WTC11 (cell line): ENCODE measurements at regions not wholly inside any gene's neighbourhood (a gene's known extent, or its start where the extent isn't known, plus 50 kb on each side); places are given as distances from the start of the nearest gene placed in this dataset.

Experiments
- CREB1 ChIP-seq: sonication (generic); formaldehyde crosslinking; IDR thresholded peaks from 2 replicates; pipeline ENCODE4 v1.8.0; 2023; ENCODE audit warnings: mild to moderate bottlenecking, missing genetic modification reagents
- ELF4 ChIP-seq: sonication (generic); formaldehyde crosslinking; IDR thresholded peaks from 2 replicates; pipeline ENCODE4 v1.8.1; 2022; ENCODE audit warnings: low read depth, mild to moderate bottlenecking, moderate library complexity, missing genetic modification reagents
- FOXJ3 ChIP-seq: sonication (generic); formaldehyde crosslinking; IDR thresholded peaks from 2 replicates; pipeline ENCODE4 v1.9.0; 2021; ENCODE audit warnings: missing genetic modification reagents, mild to moderate bottlenecking, borderline replicate concordance
- HMGXB4 ChIP-seq: sonication (generic); formaldehyde crosslinking; IDR thresholded peaks from 2 replicates; pipeline ENCODE4 v1.8.1; 2023; ENCODE audit warnings: mild to moderate bottlenecking, moderate library complexity, missing genetic modification reagents
- IRF2 ChIP-seq: sonication (generic); formaldehyde crosslinking; IDR thresholded peaks from 2 replicates; pipeline ENCODE4 v1.8.0; 2022; ENCODE audit warnings: low read depth, missing genetic modification reagents, borderline replicate concordance
- JAZF1 ChIP-seq: fragments of 250-450 bp; sonication (Bioruptor Pico); IDR thresholded peaks from 2 replicates; pipeline ENCODE4 v1.9.0; 2021; ENCODE audit warnings: moderate library complexity, mild to moderate bottlenecking, inconsistent platforms
- KAT7 ChIP-seq: sonication (generic); formaldehyde crosslinking; IDR thresholded peaks from 2 replicates; pipeline ENCODE4 v1.8.1; 2023; ENCODE audit warnings: missing genetic modification reagents, mild to moderate bottlenecking, borderline replicate concordance
- MLX ChIP-seq: sonication (generic); formaldehyde crosslinking; IDR thresholded peaks from 2 replicates; pipeline ENCODE4 v1.8.1; 2023; ENCODE audit warnings: mild to moderate bottlenecking, missing genetic modification reagents, moderate library complexity
- MYBL2 ChIP-seq: sonication (generic); formaldehyde crosslinking; IDR thresholded peaks from 2 replicates; pipeline ENCODE4 v1.8.1; 2023; ENCODE audit warnings: mild to moderate bottlenecking, moderate library complexity, missing genetic modification reagents
- RELA ChIP-seq: sonication (generic); formaldehyde crosslinking; IDR thresholded peaks from 2 replicates; pipeline ENCODE4 v1.8.1; 2022; ENCODE audit warnings: missing genetic modification reagents, mild to moderate bottlenecking, borderline replicate concordance
- SP1 ChIP-seq: sonication (generic); formaldehyde crosslinking; conservative IDR thresholded peaks from 2 replicates; pipeline ENCODE4 v1.8.1; 2022; ENCODE audit warnings: missing genetic modification reagents
- ZNF232 ChIP-seq: sonication (generic); formaldehyde crosslinking; IDR thresholded peaks from 2 replicates; pipeline ENCODE4 v1.8.0; 2022; ENCODE audit warnings: mild to moderate bottlenecking, missing genetic modification reagents
- ZNF281 ChIP-seq: sonication (generic); formaldehyde crosslinking; IDR thresholded peaks from 2 replicates; pipeline ENCODE4 v1.8.0; 2023; ENCODE audit warnings: mild to moderate bottlenecking, missing genetic modification reagents
- ZNF317 ChIP-seq: sonication (generic); formaldehyde crosslinking; IDR thresholded peaks from 2 replicates; pipeline ENCODE4 v1.8.1; 2023; ENCODE audit warnings: low read depth, mild to moderate bottlenecking, moderate library complexity, missing genetic modification reagents, borderline replicate concordance
- ZNF396 ChIP-seq: fragments of 250-450 bp; sonication (Bioruptor Pico); IDR thresholded peaks from 2 replicates; pipeline ENCODE4 v1.8.0; 2021; ENCODE audit warnings: mild to moderate bottlenecking, moderate library complexity, borderline replicate concordance
- ZNF416 ChIP-seq: fragments of 250-450 bp; sonication (Bioruptor Pico); IDR thresholded peaks from 2 replicates; pipeline ENCODE4 v1.9.0; 2021; ENCODE audit warnings: mild to moderate bottlenecking, inconsistent platforms
- ZNF425 ChIP-seq: fragments of 250-450 bp; sonication (Bioruptor Pico); conservative IDR thresholded peaks from 2 replicates; pipeline ENCODE4 v1.9.0; 2021; ENCODE audit warnings: mild to moderate bottlenecking
- ZNF532 ChIP-seq: fragments of 250-450 bp; sonication (Bioruptor Pico); IDR thresholded peaks from 2 replicates; pipeline ENCODE4 v1.9.0; 2021; ENCODE audit warnings: mild to moderate bottlenecking, borderline replicate concordance
- TF ChIP-seq, protein P1 (sequence below): sonication (generic); formaldehyde crosslinking; IDR thresholded peaks from 2 replicates; pipeline ENCODE4 v1.8.0; 2022; ENCODE audit warnings: mild to moderate bottlenecking, missing genetic modification reagents
- TF ChIP-seq, protein P2 (sequence below): sonication (generic); formaldehyde crosslinking; IDR thresholded peaks from 2 replicates; pipeline ENCODE4 v1.8.1; 2022; ENCODE audit warnings: mild to moderate bottlenecking, moderate library complexity, missing genetic modification reagents
- TF ChIP-seq, protein P3 (sequence below): sonication (generic); formaldehyde crosslinking; IDR thresholded peaks from 2 replicates; pipeline ENCODE4 v1.8.1; 2023; ENCODE audit warnings: mild to moderate bottlenecking, missing genetic modification reagents

DNA sequence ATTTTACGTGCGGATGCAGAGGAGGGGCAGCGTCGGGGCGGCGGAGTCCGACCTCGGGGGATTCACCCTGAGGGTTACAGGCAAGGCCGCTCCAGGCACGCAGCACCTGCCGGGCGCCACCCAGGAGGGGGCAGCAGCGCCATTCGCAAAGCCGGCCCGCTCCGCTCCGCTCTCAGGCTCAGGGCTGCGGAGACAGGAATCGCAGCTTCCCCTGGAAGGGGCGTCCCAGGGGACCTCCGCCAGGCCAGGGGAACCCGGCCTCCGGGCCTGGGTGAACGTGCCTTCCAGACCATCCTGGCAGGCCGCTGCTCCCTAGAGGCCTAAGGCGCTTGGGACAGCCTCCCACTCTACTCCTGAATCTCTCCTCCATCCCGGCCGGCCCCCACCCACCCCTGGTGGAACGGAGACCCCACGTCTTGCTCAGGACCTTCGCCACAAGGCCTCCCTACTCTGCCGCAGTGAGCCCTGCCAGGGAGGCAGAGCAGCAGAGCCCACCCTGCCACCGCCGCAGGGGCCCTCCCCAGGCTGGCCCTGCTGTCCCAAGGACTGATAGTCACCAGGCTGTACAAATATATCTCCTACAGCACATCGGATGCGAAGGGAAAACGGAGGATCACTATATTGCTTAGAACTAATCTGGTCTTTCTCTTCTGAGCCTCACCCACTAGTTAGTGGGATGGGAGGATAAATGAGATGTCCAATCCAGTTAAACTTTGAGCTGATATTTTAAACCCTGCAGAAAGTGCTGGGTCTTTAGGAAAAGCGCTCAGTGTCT lies 115.0 kb downstream of the SMIM20 start (continued):
- TF ChIP-seq ZNF532 (CRISPR knock-in tag) (no peak), HMGXB4 (peak; percentile 73), ZNF425 (CRISPR knock-in tag) (no peak), KAT7 (CRISPR knock-in tag) (no peak), JAZF1 (CRISPR knock-in tag) (no peak), SP1 (peak; percentile 74), ZNF416 (CRISPR knock-in tag) (no peak), CREB1 (CRISPR knock-in tag) (peak; percentile 64; the same call in 1 of the 2 replicates), ZNF232 (CRISPR knock-in tag) (0 out of 2 replicates have a peak, but pooled peaks have one; percentile 39), RELA (CRISPR knock-in tag) (peak; percentile 82; the same call in 1 of the 2 replicates), ZNF396 (CRISPR knock-in tag) (no peak), ZNF281 (CRISPR knock-in tag) (peak; percentile 33; the same call in 1 of the 2 replicates), ELF4 (CRISPR knock-in tag) (no peak), FOXJ3 (CRISPR knock-in tag) (no peak), MYBL2 (CRISPR knock-in tag) (no peak; the same call in 1 of the 2 replicates), MLX (CRISPR knock-in tag) (no peak), IRF2 (CRISPR knock-in tag) (no peak), ZNF317 (CRISPR knock-in tag) (no peak)
- TF ChIP-seq, protein P1, sequence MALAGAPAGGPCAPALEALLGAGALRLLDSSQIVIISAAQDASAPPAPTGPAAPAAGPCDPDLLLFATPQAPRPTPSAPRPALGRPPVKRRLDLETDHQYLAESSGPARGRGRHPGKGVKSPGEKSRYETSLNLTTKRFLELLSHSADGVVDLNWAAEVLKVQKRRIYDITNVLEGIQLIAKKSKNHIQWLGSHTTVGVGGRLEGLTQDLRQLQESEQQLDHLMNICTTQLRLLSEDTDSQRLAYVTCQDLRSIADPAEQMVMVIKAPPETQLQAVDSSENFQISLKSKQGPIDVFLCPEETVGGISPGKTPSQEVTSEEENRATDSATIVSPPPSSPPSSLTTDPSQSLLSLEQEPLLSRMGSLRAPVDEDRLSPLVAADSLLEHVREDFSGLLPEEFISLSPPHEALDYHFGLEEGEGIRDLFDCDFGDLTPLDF (CRISPR knock-in tag), result 0 out of 2 replicates have a peak, but pooled peaks have one; percentile 24
- TF ChIP-seq, protein P2, sequence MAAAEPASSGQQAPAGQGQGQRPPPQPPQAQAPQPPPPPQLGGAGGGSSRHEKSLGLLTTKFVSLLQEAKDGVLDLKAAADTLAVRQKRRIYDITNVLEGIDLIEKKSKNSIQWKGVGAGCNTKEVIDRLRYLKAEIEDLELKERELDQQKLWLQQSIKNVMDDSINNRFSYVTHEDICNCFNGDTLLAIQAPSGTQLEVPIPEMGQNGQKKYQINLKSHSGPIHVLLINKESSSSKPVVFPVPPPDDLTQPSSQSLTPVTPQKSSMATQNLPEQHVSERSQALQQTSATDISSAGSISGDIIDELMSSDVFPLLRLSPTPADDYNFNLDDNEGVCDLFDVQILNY (CRISPR knock-in tag), result peak; percentile 57; the same call in 1 of the 2 replicates
- TF ChIP-seq, protein P3, sequence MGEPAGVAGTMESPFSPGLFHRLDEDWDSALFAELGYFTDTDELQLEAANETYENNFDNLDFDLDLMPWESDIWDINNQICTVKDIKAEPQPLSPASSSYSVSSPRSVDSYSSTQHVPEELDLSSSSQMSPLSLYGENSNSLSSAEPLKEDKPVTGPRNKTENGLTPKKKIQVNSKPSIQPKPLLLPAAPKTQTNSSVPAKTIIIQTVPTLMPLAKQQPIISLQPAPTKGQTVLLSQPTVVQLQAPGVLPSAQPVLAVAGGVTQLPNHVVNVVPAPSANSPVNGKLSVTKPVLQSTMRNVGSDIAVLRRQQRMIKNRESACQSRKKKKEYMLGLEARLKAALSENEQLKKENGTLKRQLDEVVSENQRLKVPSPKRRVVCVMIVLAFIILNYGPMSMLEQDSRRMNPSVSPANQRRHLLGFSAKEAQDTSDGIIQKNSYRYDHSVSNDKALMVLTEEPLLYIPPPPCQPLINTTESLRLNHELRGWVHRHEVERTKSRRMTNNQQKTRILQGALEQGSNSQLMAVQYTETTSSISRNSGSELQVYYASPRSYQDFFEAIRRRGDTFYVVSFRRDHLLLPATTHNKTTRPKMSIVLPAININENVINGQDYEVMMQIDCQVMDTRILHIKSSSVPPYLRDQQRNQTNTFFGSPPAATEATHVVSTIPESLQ (CRISPR knock-in tag), result no peak
